Activated naive CD8-positive, alpha-beta T cell treated with anti-CD3 and anti-CD28 coated beads, Interleukin-2, amount 50 U/mL, for 24 hours (primary cell): ENCODE measurements at regions not wholly inside any gene's neighbourhood (a gene's known extent, or its start where the extent isn't known, plus 50 kb on each side); places are given as distances from the start of the nearest gene placed in this dataset.
"Not testable (repeated sequence)": the region's sequence is repeated elsewhere in the genome, so short reads cannot be mapped to it uniquely, and the experiment has no call there.

Experiments
- ATAC-seq: fragments of 150-1000 bp; cut with Tn5 transposase; one replicate; pipeline ENCODE4 v1.10.0; 2021
- DNase-seq: peaks from one replicate; pipeline ENCODE4 v3.0.0; 2021
- H3K27ac Mint-ChIP-seq: one replicate; pipeline ENCODE4 v1.8.0; 2021; ENCODE audit warnings: mild to moderate bottlenecking, mixed read lengths
- H3K27me3 Mint-ChIP-seq: one replicate; pipeline ENCODE4 v1.8.0; 2021; ENCODE audit warnings: mixed read lengths
- H3K36me3 Mint-ChIP-seq: one replicate; pipeline ENCODE4 v1.8.0; 2021; ENCODE audit warnings: low read depth, mixed read lengths
- H3K4me1 Mint-ChIP-seq: one replicate; pipeline ENCODE4 v1.8.0; 2021; ENCODE audit warnings: mixed read lengths
- H3K4me3 Mint-ChIP-seq: one replicate; pipeline ENCODE4 v1.8.0; 2021; ENCODE audit warnings: mild to moderate bottlenecking, moderate library complexity, mixed read lengths
- H3K9me3 Mint-ChIP-seq: one replicate; pipeline ENCODE4 v1.8.0; 2021; ENCODE audit warnings: mixed read lengths

GRCh38 chr4:13711233-13711785, 83.8 kb upstream of the BOD1L1 start:
- no peak overlapping the region for H3K27ac Mint-ChIP-seq
- H3K9me3 Mint-ChIP-seq, result no peaks in the 10 kb centered on the region
- no peak for DNase-seq
- no peaks in the 10 kb centered on the region for H3K4me1 Mint-ChIP-seq
- H3K4me3 Mint-ChIP-seq, result no peak overlapping the region
- ATAC-seq, result no peak
- H3K36me3 Mint-ChIP-seq, result no peaks in the 10 kb centered on the region
- H3K27me3 Mint-ChIP-seq, result peaks cover 7% of the 10 kb centered on the region

- ATAC-seq, result no peak
- no peak overlapping the region for H3K4me3 Mint-ChIP-seq
- DNase-seq, result no peak
- no peaks in the 10 kb centered on the region for H3K9me3 Mint-ChIP-seq
- no peaks in the 10 kb centered on the region for H3K4me1 Mint-ChIP-seq
- no peaks in the 10 kb centered on the region for H3K36me3 Mint-ChIP-seq
- no peaks in the 10 kb centered on the region for H3K27me3 Mint-ChIP-seq
- no peak overlapping the region for H3K27ac Mint-ChIP-seq
These were observed 94.4 kb upstream of the BOD1L1 start for GRCh38 chr4:13721894-13722293.

GRCh38 chr4:13722649-13723048, 95.1 kb upstream of the BOD1L1 start:
- Mint-ChIP-seq H3K9me3 (no peaks in the 10 kb centered on the region), H3K36me3 (no peaks in the 10 kb centered on the region), H3K4me1 (no peaks in the 10 kb centered on the region), H3K27ac (no peak overlapping the region), H3K27me3 (no peaks in the 10 kb centered on the region), H3K4me3 (no peak overlapping the region)
- no peak for ATAC-seq
- DNase-seq, result no peak

- Mint-ChIP-seq H3K9me3 (peaks cover 3% of the 10 kb centered on the region), H3K4me1 (no peaks in the 10 kb centered on the region), H3K27me3 (no peaks in the 10 kb centered on the region), H3K36me3 (no peaks in the 10 kb centered on the region), H3K27ac (no peak overlapping the region), H3K4me3 (no peak overlapping the region)
- DNase-seq, result no peak
- ATAC-seq, result no peak
These were observed 101.2 kb upstream of the BOD1L1 start for GRCh38 chr4:13728761-13729160.

- Mint-ChIP-seq H3K9me3 (peaks cover 3% of the 10 kb centered on the region), H3K27ac (no peak overlapping the region), H3K4me3 (no peak overlapping the region), H3K4me1 (no peaks in the 10 kb centered on the region), H3K36me3 (no peaks in the 10 kb centered on the region), H3K27me3 (no peaks in the 10 kb centered on the region)
- no peak for DNase-seq
- no peak for ATAC-seq
These were observed 103.5 kb upstream of the BOD1L1 start for GRCh38 chr4:13731019-13731418.

- Mint-ChIP-seq H3K36me3 (no peaks in the 10 kb centered on the region), H3K27me3 (no peaks in the 10 kb centered on the region), H3K4me1 (no peaks in the 10 kb centered on the region), H3K4me3 (no peak overlapping the region), H3K9me3 (peaks cover 3% of the 10 kb centered on the region), H3K27ac (no peak overlapping the region)
- DNase-seq (no peak), ATAC-seq (no peak)
These were observed 106.3 kb upstream of the BOD1L1 start for GRCh38 chr4:13733817-13734216.

- Mint-ChIP-seq H3K36me3 (no peaks in the 10 kb centered on the region), H3K27ac (no peak overlapping the region), H3K4me3 (no peak overlapping the region), H3K9me3 (no peaks in the 10 kb centered on the region), H3K4me1 (no peaks in the 10 kb centered on the region), H3K27me3 (peaks cover 17% of the 10 kb centered on the region)
- no peak for DNase-seq
- ATAC-seq, result no peak
These were observed 123.1 kb upstream of the BOD1L1 start for GRCh38 chr4:13750594-13750993.

- not testable (repeated sequence) for ATAC-seq, H3K4me3 Mint-ChIP-seq, H3K27ac Mint-ChIP-seq, H3K36me3 Mint-ChIP-seq, DNase-seq, H3K4me1 Mint-ChIP-seq, H3K27me3 Mint-ChIP-seq
- H3K9me3 Mint-ChIP-seq, result peaks cover 26% of the 10 kb centered on the region
These were observed 134.1 kb upstream of the BOD1L1 start for GRCh38 chr4:13761581-13761980.

- Mint-ChIP-seq H3K36me3 (no peaks in the 10 kb centered on the region), H3K4me3 (no peak overlapping the region), H3K27me3 (no peaks in the 10 kb centered on the region), H3K4me1 (no peaks in the 10 kb centered on the region), H3K9me3 (peaks cover 26% of the 10 kb centered on the region), H3K27ac (no peak overlapping the region)
- DNase-seq, result no peak
- ATAC-seq, result no peak
These were observed 134.6 kb upstream of the BOD1L1 start for GRCh38 chr4:13762130-13762529.

- Mint-ChIP-seq H3K27ac (no peak overlapping the region), H3K4me1 (no peaks in the 10 kb centered on the region), H3K9me3 (peaks cover 11% of the 10 kb centered on the region), H3K4me3 (no peak overlapping the region), H3K27me3 (no peaks in the 10 kb centered on the region), H3K36me3 (no peaks in the 10 kb centered on the region)
- ATAC-seq, result no peak
- no peak for DNase-seq
These were observed 136.2 kb upstream of the BOD1L1 start for GRCh38 chr4:13763707-13764106.

- Mint-ChIP-seq H3K27ac (no peak overlapping the region), H3K27me3 (no peaks in the 10 kb centered on the region), H3K36me3 (no peaks in the 10 kb centered on the region), H3K9me3 (peaks cover 8% of the 10 kb centered on the region), H3K4me1 (no peaks in the 10 kb centered on the region), H3K4me3 (no peak overlapping the region)
- ATAC-seq (no peak), DNase-seq (no peak)
These were observed 138.0 kb upstream of the BOD1L1 start for GRCh38 chr4:13765539-13765938.

GRCh38 chr4:13766761-13767540, 139.4 kb upstream of the BOD1L1 start:
- ATAC-seq (no peak), DNase-seq (no peak)
- no peaks in the 10 kb centered on the region for H3K4me1 Mint-ChIP-seq
- H3K9me3 Mint-ChIP-seq, result peaks cover 17% of the 10 kb centered on the region
- no peak overlapping the region for H3K27ac Mint-ChIP-seq
- no peaks in the 10 kb centered on the region for H3K27me3 Mint-ChIP-seq
- H3K4me3 Mint-ChIP-seq, result no peak overlapping the region
- H3K36me3 Mint-ChIP-seq, result no peaks in the 10 kb centered on the region

GRCh38 chr4:13777341-13777740, 149.8 kb upstream of the BOD1L1 start:
- no peak for DNase-seq
- no peak overlapping the region for H3K4me3 Mint-ChIP-seq
- H3K9me3 Mint-ChIP-seq, result peaks cover 22% of the 10 kb centered on the region
- no peaks in the 10 kb centered on the region for H3K27me3 Mint-ChIP-seq
- no peaks in the 10 kb centered on the region for H3K4me1 Mint-ChIP-seq
- no peaks in the 10 kb centered on the region for H3K36me3 Mint-ChIP-seq
- H3K27ac Mint-ChIP-seq, result no peak overlapping the region
- no peak for ATAC-seq

- no peaks in the 10 kb centered on the region for H3K36me3 Mint-ChIP-seq
- H3K9me3 Mint-ChIP-seq, result peaks cover 22% of the 10 kb centered on the region
- ATAC-seq, result no peak
- no peak for DNase-seq
- no peak overlapping the region for H3K27ac Mint-ChIP-seq
- H3K27me3 Mint-ChIP-seq, result no peaks in the 10 kb centered on the region
- no peaks in the 10 kb centered on the region for H3K4me1 Mint-ChIP-seq
- no peak overlapping the region for H3K4me3 Mint-ChIP-seq
These were observed 150.8 kb upstream of the BOD1L1 start for GRCh38 chr4:13778367-13778766.

GRCh38 chr4:13782231-13782630, 154.7 kb upstream of the BOD1L1 start:
- no peak overlapping the region for H3K27ac Mint-ChIP-seq
- no peaks in the 10 kb centered on the region for H3K27me3 Mint-ChIP-seq
- DNase-seq, result no peak
- H3K4me3 Mint-ChIP-seq, result no peak overlapping the region
- peaks cover 7% of the 10 kb centered on the region for H3K9me3 Mint-ChIP-seq
- no peak for ATAC-seq
- no peaks in the 10 kb centered on the region for H3K4me1 Mint-ChIP-seq
- H3K36me3 Mint-ChIP-seq, result no peaks in the 10 kb centered on the region
